GM18870 (cell line): ENCODE measurements at regions not wholly inside any gene's neighbourhood (a gene's known extent, or its start where the extent isn't known, plus 50 kb on each side); places are given as distances from the start of the nearest gene placed in this dataset.

ENCODE experiments used
- ATAC-seq: cut with Tn5 transposase; IDR thresholded peaks from one replicate; pipeline ENCODE4 v1.9.1; 2021; ENCODE audit warnings: moderate library complexity; ENCODE audit not compliant: unreplicated experiment

- no peak for ATAC-seq
These were observed 188.3 kb downstream of the IRF8 start for GRCh38 chr16:86087011-86087895.

DNA sequence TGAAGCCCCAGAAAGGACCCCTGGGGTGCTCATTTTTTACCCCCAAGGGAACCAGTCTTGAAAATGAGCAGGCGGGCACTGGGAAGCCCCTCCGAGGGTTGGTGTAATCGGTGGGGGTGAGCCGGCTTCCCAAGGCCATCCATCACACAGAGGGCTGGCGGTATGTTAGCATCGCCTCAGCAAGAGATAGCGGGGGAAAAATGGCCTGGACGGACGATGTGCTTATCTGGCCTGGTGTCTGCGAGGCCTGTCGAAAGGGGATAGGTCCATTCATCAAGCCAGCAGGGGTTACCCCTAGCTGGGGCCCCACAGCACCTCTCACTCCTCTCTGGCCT, 188.9 kb downstream of the IRF8 start:
- no peak for ATAC-seq

DNA sequence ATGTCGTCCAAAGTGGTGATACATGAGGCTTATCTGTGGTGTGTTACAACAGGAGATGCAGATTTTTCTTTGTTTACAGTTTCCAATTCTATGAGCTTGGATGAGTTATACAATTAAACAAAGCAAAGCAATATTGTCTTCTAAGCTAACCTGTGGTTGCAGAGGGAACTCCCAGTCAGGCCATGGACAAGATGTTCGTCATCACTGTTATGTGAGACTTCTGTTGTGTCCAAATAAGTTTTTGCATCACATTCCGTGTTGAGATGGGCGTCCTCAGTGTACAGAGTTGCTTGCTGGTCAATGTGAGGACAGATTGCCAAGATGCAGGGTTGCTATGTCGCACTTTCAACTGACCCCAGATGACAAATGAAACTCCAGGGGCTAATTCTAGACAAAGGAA, 189.3 kb downstream of the IRF8 start:
- no peak for ATAC-seq

DNA sequence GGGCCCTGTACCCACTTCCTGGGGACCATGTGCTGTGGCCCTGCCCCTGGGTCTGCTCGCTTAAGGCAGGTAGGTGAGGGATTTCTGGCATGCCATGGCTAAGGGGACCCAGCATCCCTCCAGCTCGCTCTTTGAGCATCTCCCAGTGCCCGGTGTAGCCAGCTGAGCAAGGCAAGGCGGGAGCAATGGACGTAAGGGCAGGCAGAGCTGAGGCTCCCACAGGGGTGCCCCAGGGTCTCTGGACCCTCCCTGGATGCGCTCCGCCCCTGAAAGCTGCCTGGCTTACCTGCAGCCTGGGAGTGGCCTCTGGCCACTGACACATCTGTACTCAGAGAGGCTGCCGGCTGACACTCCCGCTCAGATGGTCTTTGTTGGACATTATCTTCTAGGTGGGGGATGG, 189.9 kb downstream of the IRF8 start:
- ATAC-seq, result no peak

- ATAC-seq, result no peak
These were observed 190.5 kb downstream of the IRF8 start for GRCh38 chr16:86089334-86089900.

- no peak for ATAC-seq
These were observed 191.0 kb downstream of the IRF8 start for GRCh38 chr16:86089991-86090390.

DNA sequence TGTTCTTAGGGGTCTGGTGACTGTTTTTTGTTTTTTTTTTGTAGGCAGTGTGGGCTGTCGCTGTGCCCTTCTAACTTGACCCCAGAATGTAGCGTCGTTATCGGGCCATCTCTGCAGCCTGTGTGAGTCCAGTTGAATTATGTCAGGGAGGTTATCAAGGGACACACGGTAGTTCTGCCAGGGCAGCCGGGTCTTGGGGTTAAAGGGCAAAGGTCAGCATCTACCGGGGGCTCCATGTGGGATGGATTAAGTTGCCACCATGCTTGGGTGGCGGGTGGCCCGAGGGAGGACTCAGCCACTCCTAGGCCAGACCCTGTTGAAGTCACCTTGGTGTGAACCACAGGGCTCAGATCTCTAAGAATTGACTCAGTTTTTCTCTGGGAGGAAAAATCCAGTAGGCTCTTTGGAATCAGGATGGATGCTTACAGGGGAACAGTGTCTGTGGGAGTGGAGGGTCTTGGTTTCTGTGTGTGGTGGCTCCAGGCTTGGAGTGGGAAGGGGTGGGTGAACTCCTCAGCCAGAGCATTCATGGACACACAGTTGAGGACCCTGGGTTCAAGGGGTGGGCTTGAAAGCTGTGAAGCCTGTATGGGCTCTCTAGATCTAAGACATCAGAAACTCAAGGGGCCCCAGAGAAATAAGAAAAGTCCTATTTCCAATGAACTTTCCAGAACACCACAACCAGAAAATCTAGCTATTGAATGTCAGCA, 191.7 kb downstream of the IRF8 start:
- no peak for ATAC-seq

- no peak for ATAC-seq
These were observed 193.0 kb downstream of the IRF8 start for GRCh38 chr16:86091976-86092375.

DNA sequence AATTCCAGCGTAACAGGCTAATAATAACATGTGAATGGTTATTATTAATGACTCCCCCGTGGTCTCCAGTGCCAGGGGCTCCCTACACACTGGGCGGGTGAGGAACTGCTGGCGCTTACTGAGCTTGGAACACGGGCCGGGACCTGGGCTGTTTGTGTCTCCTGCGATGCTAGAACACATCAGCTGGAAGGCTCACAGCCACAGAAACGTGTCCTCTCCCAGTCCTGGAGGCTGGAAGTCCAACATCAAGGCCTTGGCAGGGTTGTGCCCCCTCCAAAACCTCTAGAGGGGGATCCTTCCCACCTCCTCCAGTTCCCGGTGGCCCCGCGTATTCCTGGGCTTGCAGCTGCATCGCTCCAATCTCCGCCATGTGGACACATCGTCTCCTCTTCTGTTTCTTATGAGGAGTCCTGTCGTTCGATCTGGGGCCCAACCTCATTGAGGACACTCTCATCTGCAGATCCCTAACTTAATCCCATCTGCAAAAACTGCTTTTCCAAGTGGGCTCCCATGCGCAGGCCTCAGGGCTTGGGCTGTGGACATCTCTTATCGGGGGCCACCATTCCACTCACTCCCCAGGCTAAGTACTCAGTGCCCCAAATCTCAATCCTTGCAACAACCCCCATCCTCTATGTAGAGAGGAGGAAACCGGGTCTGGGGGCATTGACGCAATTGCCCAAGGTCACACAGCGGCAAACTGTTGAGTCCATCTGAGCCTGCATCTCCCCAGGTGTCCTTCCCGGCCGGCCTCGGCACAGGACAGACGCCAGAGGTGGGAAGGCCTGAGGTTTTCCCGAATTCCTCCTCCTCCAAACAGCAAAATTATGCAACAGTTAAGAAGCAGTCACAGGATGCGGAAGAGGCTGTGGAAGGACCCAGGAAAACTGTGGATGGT, 193.9 kb downstream of the IRF8 start:
- ATAC-seq, result no peak

DNA sequence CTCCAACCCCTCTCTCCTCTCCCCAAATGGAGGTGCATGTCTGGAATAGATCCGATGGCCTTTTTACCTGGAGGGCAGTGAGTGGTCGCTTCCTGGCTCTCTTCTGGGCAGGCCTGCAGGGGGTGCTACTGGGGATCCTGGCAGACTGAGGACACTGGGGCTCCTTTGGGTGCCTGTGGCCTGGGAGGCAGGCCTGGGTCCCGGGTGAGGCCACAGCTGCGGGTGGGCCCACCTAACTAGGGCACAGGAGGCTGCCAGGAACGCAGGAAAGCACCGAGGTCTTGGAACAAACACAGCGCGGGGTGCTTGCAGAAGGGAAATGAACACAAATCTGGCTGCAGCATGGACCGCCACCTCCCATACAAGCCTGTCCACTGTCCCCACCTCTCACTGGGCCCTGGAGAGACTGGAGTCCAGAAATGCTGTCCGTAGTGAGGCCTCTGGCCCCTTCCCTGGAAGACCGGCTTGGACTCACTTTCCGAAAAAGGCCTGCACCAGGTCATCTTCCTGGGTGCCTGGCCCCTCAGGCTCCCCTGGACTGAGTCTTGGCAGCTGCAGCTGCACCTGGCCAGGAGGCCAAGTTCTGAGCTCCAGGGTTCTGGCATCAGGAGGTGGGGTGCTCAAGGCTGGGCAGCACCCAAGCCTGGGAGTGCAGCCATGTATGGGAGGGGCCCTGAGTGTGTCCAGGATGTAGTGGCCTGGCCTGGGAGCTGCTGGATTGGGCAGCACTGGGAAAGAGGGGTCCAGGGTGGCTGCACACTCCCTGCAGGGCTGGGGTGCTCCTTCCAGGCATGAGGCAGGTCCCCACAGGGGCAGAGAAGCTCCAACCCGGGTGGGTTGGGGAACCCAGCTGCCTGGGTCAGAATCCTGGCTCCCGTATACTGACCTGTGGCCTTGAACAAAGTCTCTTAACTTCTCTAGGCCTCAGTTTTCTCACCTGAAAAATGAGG, 195.1 kb downstream of the IRF8 start:
- no peak for ATAC-seq

DNA sequence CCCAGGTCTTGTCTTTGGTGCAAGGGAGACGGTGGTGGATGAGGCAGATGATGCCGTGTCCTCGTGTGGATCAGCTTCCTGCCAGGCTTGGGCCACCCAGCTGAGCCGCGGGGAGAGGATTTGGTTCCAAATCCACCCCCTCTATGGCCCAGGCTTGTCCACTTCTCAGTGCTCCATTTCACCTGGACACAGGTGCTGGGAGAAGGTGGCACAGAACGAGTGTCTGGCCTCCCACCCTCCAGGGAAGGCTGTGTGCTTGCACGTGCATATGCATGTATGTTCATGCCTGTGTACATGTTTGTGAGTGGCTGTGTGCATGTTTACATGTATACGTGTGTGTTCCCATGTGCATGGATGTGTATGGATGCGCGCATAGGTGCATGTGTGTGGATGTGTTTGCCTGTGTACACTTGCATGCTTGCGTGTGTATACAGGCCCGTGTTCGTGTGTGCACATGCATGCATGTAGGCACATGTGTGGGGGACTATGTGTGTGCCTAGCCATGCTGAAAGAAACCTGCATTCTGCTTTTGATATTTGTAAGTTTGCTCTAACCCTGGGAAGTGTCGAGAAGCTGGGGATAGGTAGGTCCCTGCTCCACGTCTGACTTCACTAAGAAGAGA, 196.3 kb downstream of the IRF8 start:
- ATAC-seq, result no peak

DNA sequence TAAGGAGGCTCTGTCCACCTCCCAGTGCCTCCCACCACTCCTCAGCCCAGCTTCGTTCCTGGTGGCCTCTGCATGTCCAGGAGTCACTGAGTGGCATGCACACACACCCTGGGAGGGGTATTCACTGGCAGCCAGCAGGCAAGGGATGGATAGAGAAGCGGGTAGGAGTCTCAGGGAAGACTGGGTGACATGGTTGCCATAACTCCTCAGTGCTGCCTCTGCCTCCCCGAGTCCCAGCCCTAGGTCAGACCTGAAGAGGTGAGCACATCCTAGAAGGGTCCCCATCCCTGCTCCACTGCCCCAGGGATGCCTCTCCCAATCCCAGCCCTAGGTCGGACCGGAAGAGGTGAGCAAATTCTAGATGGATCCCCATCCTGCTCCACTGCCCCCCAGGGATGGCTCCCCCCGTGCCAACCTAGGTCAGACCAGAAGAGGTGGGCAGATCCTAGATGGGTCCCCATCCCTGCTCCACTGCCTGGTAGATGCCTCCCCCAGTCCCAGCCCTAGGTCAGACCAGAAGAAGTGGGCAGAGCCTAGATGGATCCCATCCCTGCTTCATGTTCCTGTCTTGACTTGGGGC, 197.0 kb downstream of the IRF8 start:
- no peak for ATAC-seq

GRCh38 chr16:86096850-86097249, 197.9 kb downstream of the IRF8 start:
- ATAC-seq, result no peak

GRCh38 chr16:86099326-86099725, 200.4 kb downstream of the IRF8 start:
- no peak for ATAC-seq

- no peak for ATAC-seq
These were observed 201.5 kb downstream of the IRF8 start for GRCh38 chr16:86100205-86101136.

DNA sequence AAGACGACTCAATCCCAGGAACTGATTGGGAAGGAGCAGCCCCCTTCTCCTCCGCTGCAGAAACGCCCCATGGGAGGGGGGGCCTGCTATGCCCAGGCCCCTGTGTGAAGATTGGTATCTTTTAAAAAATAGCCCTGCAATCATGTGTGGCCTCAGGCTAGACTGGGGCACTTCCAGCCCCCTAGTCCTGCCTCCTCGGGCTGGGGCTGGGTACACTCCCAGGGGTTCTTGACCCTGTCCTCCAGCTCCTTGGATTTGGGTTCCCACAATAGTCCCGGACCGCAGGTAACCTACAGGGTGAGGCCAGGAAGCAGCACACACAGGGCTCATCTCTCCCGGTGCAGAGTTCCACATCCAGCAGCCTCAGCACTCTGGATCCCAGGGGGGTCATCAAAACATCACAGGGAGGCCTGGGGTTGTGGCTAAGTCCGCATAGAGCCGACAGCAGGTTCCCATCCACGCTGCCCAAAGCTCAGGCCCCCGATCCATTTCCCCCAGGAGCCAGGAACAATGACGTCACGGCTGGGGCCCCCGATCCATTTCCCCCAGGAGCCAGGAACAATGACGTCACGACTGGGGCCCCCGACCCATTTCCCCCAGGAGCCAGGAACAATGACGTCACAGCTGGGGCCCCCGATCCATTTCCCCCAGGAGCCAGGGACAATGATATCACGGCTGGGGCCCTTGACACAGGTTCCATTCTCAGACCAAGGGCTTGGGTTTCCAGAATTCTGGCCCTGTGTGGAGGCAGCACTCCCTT, 202.4 kb downstream of the IRF8 start:
- ATAC-seq, result no peak

DNA sequence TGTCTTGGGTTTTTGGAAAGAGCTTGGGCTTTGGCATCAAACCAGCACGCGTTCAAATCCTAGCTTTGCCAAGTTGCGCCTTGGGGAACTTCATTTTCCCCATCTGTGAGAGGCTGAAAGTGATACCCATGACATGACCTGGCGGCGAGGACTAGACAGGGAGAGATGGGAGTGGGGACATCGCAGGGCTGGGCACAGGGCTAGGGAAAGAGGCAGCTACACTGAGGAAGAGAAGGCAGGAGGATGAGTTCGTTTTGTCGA, 202.9 kb downstream of the IRF8 start:
- ATAC-seq, result no peak

GRCh38 chr16:86103320-86103719, 204.4 kb downstream of the IRF8 start:
- no peak for ATAC-seq
